SK-N-SH (cell line): ENCODE measurements at regions not wholly inside any gene's neighbourhood (a gene's known extent, or its start where the extent isn't known, plus 50 kb on each side); places are given as distances from the start of the nearest gene placed in this dataset.
"Not testable (repeated sequence)": the region's sequence is repeated elsewhere in the genome, so short reads cannot be mapped to it uniquely, and the experiment has no call there.

Experiments
- CTCF ChIA-PET: fragments of 300-600, 350-600 bp; formaldehyde crosslinking; extraction: SDS; loops from one replicate; lab custom pipeline; 2021; lab: Yijun Ruan, JAX
- POLR2A ChIA-PET: fragments of 350-600 bp; sonication (Branson Sonifier 250); formaldehyde crosslinking; extraction: SDS; loops from one replicate; lab custom pipeline; 2020; ENCODE audit warnings: antibody characterized with exemption, inconsistent platforms; lab: Yijun Ruan, JAX
- DNase-seq: peaks from one replicate; pipeline ENCODE4 v3.0.0; 2012
- H2AFZ ChIP-seq: fragments of 200-600 bp; sonication (generic); 2 replicates; pipeline ENCODE4 v1.8.1; 2016; ENCODE audit warnings: antibody characterized with exemption, mild to moderate bottlenecking, low read depth
- H3F3A ChIP-seq: fragments of 200-600 bp; sonication (generic); replicated peaks from 2 replicates; pipeline ENCODE3; 2016; ENCODE audit warnings: antibody characterized with exemption, mild to moderate bottlenecking; ENCODE audit not compliant: insufficient read depth
- H3K27ac ChIP-seq, 2 experiments: fragments of 200-500 bp in 1 of 2; fragments of 200-600 bp in 1 of 2; sonication (Bioruptor generic) in 1 of 2; sonication (generic), shearing (Covaris generic) in 1 of 2; 2 replicates each; pipeline versions ENCODE4 v1.5.1 to v1.6.1; 2014 to 2016; ENCODE audit warnings: low read depth in 2 of 2, inconsistent platforms in 1 of 2, low read length in 1 of 2, mild to moderate bottlenecking in 1 of 2, mixed read lengths in 1 of 2
- H3K27me3 ChIP-seq: fragments of 200-600 bp; sonication (generic), shearing (Covaris generic); 2 replicates; pipeline ENCODE4 v1.6.1; 2016; ENCODE audit warnings: mixed run types; ENCODE audit not compliant: insufficient read depth
- H3K36me3 ChIP-seq, 2 experiments: fragments of 200-500 bp in 1 of 2; fragments of 200-600 bp in 1 of 2; sonication (Bioruptor generic) in 1 of 2; sonication (generic) in 1 of 2; replicated peaks in 1 of 2; 2 replicates each; pipeline versions ENCODE3 to v1.5.1; 2014 to 2016; ENCODE audit warnings: low read length in 1 of 2, mild to moderate bottlenecking in 1 of 2; ENCODE audit not compliant: insufficient read depth in 2 of 2, control insufficient read depth in 1 of 2
- H3K4me1 ChIP-seq, 2 experiments: fragments of 200-500 bp in 1 of 2; fragments of 200-600 bp in 1 of 2; sonication (Bioruptor generic) in 1 of 2; sonication (generic), shearing (Covaris generic) in 1 of 2; 2 replicates each; pipeline versions ENCODE4 v1.5.1 to v1.6.1; 2014 to 2016; ENCODE audit warnings: low read depth in 1 of 2, low read length in 1 of 2, mixed run types in 1 of 2; ENCODE audit not compliant: insufficient read depth in 2 of 2, control insufficient read depth in 1 of 2
- H3K4me2 ChIP-seq: fragments of 200-600 bp; sonication (generic), shearing (Covaris generic); 2 replicates; pipeline ENCODE4 v1.6.1; 2017; ENCODE audit warnings: mixed run types
- H3K4me3 ChIP-seq, 2 experiments: fragments of 200-500 bp in 1 of 2; fragments of 200-600 bp in 1 of 2; sonication (Bioruptor generic) in 1 of 2; sonication (generic), shearing (Covaris generic) in 1 of 2; 2 replicates each; pipeline versions ENCODE4 v1.5.1 to v1.8.1; 2014 to 2016; ENCODE audit warnings: low read depth in 2 of 2, inconsistent platforms in 1 of 2, low read length in 1 of 2, mild to moderate bottlenecking in 1 of 2, mixed read lengths in 1 of 2, moderate library complexity in 1 of 2
- H3K79me2 ChIP-seq: fragments of 200-600 bp; sonication (generic); 2 replicates; pipeline ENCODE4 v1.8.1; 2017; ENCODE audit warnings: mild to moderate bottlenecking; ENCODE audit not compliant: insufficient read depth
- H3K9ac ChIP-seq: fragments of 200-600 bp; sonication (generic); 2 replicates; pipeline ENCODE4 v1.6.1; 2017; ENCODE audit warnings: mixed run types
- H3K9me2 ChIP-seq: fragments of 200-600 bp; sonication (generic); 2 replicates; pipeline ENCODE4 v1.6.1; 2017; ENCODE audit warnings: mixed run types
- H3K9me3 ChIP-seq: fragments of 200-600 bp; sonication (generic); 2 replicates; pipeline ENCODE4 v1.6.1; 2017; ENCODE audit warnings: mixed run types, mild to moderate bottlenecking, moderate library complexity
- H4K20me1 ChIP-seq: fragments of 200-600 bp; sonication (generic); 2 replicates; pipeline ENCODE4 v1.6.1; 2017; ENCODE audit warnings: mild to moderate bottlenecking, mixed run types; ENCODE audit not compliant: insufficient read depth
- WGBS: methylation state at CpG from one replicate; pipeline ENCODE4 v1.1.6; 2017; ENCODE audit warnings: low lambda C conversion rate; 5-methylcytosine and 5-hydroxymethylcytosine counted together

DNA sequence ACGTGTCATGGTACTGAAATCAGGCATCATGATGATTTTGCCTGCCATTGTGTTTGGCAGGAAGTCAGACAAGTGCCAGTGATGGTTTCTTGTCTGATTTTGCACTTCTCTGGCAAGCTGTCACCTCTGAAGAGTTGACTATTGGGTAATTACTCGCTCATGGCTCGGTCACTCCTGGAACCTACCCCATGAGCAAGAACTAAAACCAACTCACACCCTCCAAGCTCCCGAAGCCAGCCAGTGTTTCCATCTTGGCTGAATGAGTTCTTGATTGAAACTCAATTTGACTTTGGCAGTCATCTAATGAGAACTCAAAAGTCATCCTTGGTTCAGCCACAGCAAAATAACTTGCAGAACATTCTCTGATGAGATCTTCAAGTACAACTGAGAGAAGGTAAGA is 103.4 kb downstream of the TBC1D26 start:
- POLR2A ChIA-PET, H3K9me2 ChIP-seq: not testable (repeated sequence)

DNA sequence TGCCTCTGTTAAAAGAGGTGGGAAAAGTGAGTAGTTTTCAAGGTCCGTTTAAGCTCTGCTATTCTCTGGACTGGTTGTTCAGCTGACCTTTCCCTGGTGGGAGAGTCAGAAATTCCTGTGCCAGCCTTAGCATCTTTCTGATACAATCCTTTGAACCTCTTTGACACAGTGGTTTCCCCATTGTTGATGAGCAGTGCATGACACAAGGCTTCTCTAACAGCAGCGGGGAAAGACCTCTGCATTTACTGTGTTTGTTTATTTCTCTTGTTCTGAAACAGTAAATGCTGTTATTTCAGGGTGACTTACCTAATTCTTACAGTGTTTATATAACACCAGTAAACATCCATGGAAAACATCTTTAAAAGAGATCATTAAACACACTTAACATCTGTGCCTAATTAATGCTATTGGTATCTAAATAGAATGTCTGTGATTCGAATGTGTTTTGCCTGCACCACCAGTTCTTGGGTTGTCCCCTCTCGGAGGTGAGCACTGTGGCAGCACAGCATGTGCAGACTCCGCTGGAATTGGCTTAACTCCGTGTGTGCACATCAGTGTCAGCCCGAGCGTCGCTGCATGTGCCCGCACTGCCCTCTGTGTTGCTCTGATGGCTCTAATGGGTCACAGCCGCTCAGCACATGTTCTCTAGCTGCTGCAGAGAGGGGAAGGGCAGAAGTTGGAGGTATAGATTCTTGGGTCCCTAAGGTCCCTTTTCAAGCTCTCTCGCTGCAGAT is 104.3 kb downstream of the TBC1D26 start:
- H3K4me1 ChIP-seq, DNase-seq, H3K9ac ChIP-seq, H3K27ac ChIP-seq, H4K20me1 ChIP-seq, H3K4me2 ChIP-seq, H3K27me3 ChIP-seq, H3K79me2 ChIP-seq, CTCF ChIA-PET, H3K36me3 ChIP-seq, H2AFZ ChIP-seq, H3F3A ChIP-seq, H3K9me3 ChIP-seq, POLR2A ChIA-PET, H3K4me3 ChIP-seq, H3K9me2 ChIP-seq: not testable (repeated sequence)
- WGBS = 43% methylated on average over 5 of the region's 12 CpGs

More for the DNA sequence above, 103.4 kb downstream of the TBC1D26 start:
- H3K27me3 ChIP-seq, H3K9ac ChIP-seq, H3F3A ChIP-seq, H2AFZ ChIP-seq, H3K36me3 ChIP-seq, H3K4me1 ChIP-seq, H3K4me3 ChIP-seq, H3K9me3 ChIP-seq, H4K20me1 ChIP-seq, DNase-seq, H3K27ac ChIP-seq, H3K79me2 ChIP-seq, CTCF ChIA-PET, H3K4me2 ChIP-seq: not testable (repeated sequence)
- 29% methylated on average over 1 of the region's 4 CpGs for WGBS

DNA sequence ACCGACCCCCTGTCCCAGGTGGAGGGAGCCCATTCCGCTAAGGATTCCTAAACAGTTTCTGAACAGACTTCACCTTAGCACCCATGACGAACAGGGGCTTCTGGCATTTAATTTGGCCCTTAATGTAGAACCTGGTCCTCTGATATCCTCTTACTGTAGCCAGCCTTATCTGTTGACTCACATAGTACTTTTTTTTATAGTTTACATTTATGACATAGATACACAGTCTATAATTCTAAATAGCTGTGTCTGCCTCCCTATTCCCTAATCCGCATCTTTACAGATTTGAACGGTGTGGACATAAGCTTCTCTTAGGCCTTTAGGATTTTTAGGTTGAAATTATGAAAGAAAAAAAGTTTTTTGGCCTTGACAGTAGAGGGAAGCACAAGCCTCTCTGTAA is 104.9 kb downstream of the TBC1D26 start:
- H3K36me3 ChIP-seq, H3K27ac ChIP-seq, H3K9me3 ChIP-seq, H3K4me2 ChIP-seq, H2AFZ ChIP-seq, H3K79me2 ChIP-seq, CTCF ChIA-PET, H3K4me1 ChIP-seq, H3K27me3 ChIP-seq, H3K9ac ChIP-seq, H3K4me3 ChIP-seq, H3K9me2 ChIP-seq, POLR2A ChIA-PET, H3F3A ChIP-seq, H4K20me1 ChIP-seq, DNase-seq: not testable (repeated sequence)
- WGBS = 82% methylated on average over 5 of the region's 5 CpGs

DNA sequence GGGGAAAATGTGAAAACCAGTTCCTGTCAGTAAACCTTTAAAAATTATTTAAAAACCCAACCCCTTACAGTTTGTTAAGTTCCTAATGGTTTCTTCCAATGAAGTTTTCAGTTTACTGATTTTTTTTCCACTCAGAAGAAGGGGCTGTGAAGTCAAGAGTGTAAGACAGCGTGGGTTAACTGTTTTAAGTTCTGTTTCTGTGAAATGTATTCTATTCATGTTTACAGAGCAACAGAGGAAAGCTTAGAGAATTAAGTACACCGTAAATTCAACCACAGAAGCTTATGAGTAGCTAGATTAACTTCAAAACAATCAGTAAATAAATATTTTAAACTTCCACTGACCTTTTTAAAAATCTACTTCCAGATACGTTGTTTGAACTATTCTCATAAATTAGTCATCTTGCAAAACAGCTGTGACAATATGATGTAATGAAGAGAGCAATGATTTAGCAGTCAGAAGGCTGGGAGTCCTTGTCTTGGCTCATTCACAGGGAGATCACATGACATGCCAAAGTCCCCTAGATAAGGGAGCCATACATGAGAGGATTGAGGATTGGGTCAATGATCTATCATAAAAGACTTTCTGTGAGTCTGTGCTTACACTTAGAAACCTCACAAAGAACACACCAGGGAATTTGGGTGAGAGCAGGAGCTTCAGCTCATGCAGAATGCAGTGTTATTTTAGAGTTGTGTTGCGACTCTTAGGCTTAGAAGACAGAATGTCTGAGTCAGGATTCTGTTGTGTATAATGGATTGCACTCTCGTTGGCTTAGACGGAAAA is 97.3 kb upstream of the ADORA2B start:
- H3K36me3 ChIP-seq, CTCF ChIA-PET, H3K4me2 ChIP-seq, H4K20me1 ChIP-seq, H3K4me1 ChIP-seq, H3K9ac ChIP-seq, H3K9me3 ChIP-seq, POLR2A ChIA-PET, H3K9me2 ChIP-seq, H3K79me2 ChIP-seq, H2AFZ ChIP-seq, DNase-seq, H3F3A ChIP-seq, H3K27me3 ChIP-seq, H3K4me3 ChIP-seq: not testable (repeated sequence)
- 71% methylated on average over 6 of the region's 6 CpGs for WGBS
- peak overlapping the region in 1 of 2 experiments; percentile 27; a peak in 1 of 4 replicates for H3K27ac ChIP-seq

DNA sequence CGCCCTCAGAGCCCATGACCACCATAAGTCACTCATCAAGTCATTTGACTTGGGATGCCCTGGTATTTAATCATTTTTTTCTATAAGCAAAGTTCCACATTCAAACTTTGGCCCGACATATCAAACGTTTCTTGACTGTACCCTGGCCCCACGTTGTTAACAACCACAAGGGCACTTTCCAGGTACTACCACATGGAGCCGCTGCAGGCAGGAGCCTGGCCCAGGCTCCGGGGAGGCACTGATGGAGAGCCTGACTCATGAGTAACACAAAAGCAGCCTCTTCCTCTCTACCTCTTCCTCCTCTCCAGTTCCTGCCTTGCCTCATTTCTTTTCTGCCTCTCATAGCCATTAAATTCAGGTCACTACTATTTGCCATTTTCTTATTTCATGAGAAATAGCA is 95.9 kb upstream of the ADORA2B start:
- H3K27me3 ChIP-seq, DNase-seq, CTCF ChIA-PET, H3K9me3 ChIP-seq, H3K4me3 ChIP-seq, H3K36me3 ChIP-seq, H3K79me2 ChIP-seq, H3K9me2 ChIP-seq, H3F3A ChIP-seq, H3K4me2 ChIP-seq, H3K27ac ChIP-seq, POLR2A ChIA-PET, H3K9ac ChIP-seq, H3K4me1 ChIP-seq, H2AFZ ChIP-seq, H4K20me1 ChIP-seq: not testable (repeated sequence)
- WGBS = 71% methylated on average over 6 of the region's 6 CpGs

DNA sequence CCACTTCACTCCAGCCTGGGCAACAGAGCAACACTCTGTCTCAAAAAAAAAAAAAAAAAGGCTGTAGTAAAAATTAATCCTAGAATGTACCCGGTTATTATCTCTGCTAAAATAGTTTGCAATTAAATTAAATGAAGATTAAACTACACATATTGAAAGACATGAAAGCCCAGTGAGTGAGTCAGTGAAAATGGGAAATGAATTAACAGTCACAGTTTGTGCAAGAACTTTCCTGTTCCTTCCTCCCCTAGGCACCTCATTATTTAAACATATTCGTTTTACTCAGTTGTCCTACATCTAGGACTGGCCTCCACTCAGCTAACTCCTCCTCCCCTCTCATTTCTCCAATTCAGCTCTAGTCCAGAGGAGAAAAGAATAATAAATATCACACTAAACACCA is 94.9 kb upstream of the ADORA2B start:
- H3K9me3 ChIP-seq, H3F3A ChIP-seq, POLR2A ChIA-PET, H3K27me3 ChIP-seq, H3K27ac ChIP-seq, H4K20me1 ChIP-seq, H3K36me3 ChIP-seq, H2AFZ ChIP-seq, H3K9ac ChIP-seq, H3K4me2 ChIP-seq, H3K79me2 ChIP-seq, H3K4me1 ChIP-seq, H3K9me2 ChIP-seq, H3K4me3 ChIP-seq, CTCF ChIA-PET, DNase-seq: not testable (repeated sequence)
- 22% methylated on average over 2 of the region's 2 CpGs for WGBS
